OCI-M1 (cell line): ENCODE measurements at regions not wholly inside any gene's neighbourhood (a gene's known extent, or its start where the extent isn't known, plus 50 kb on each side); places are given as distances from the start of the nearest gene placed in this dataset.
A peak's percentile ranks its signal among the peaks of the same experiment; 100 is the strongest.
"Not testable (repeated sequence)": the region's sequence is repeated elsewhere in the genome, so short reads cannot be mapped to it uniquely, and the experiment has no call there.

ENCODE experiments used
- DNase-seq: peaks from one replicate; lab custom pipeline; 2025; lab: John Stamatoyannopoulos, UW

GRCh38 chr16:26593700-26594099 is 473.0 kb upstream of the C16orf82 start:
- DNase-seq, result no peak

GRCh38 chr16:26594666-26595065 is 472.1 kb upstream of the C16orf82 start:
- DNase-seq, result no peak

GRCh38 chr16:26595199-26595598 is 471.5 kb upstream of the C16orf82 start:
- no peak for DNase-seq

- not testable (repeated sequence) for DNase-seq
These were observed 470.7 kb upstream of the C16orf82 start for GRCh38 chr16:26596033-26596432.

- peak; percentile 31 for DNase-seq
These were observed 468.7 kb upstream of the C16orf82 start for GRCh38 chr16:26598061-26598460.

GRCh38 chr16:26598998-26599784 is 467.5 kb upstream of the C16orf82 start:
- DNase-seq, result no peak

GRCh38 chr16:26599785-26600104 is 467.0 kb upstream of the C16orf82 start:
- no peak for DNase-seq

GRCh38 chr16:26601335-26601734 is 465.4 kb upstream of the C16orf82 start:
- DNase-seq, result no peak

- DNase-seq, result no peak
These were observed 461.0 kb upstream of the C16orf82 start for GRCh38 chr16:26605626-26606271.

- DNase-seq, result no peak
These were observed 460.2 kb upstream of the C16orf82 start for GRCh38 chr16:26606381-26607150.

GRCh38 chr16:26614237-26614841 is 452.4 kb upstream of the C16orf82 start:
- DNase-seq, result no peak

GRCh38 chr16:26623442-26623841 is 443.3 kb upstream of the C16orf82 start:
- DNase-seq, result no peak

GRCh38 chr16:26627958-26628357 is 438.8 kb upstream of the C16orf82 start:
- DNase-seq, result no peak

GRCh38 chr16:26631365-26631764 is 435.4 kb upstream of the C16orf82 start:
- not testable (repeated sequence) for DNase-seq

- DNase-seq, result no peak
These were observed 424.6 kb upstream of the C16orf82 start for GRCh38 chr16:26642047-26642664.

- DNase-seq, result no peak
These were observed 423.2 kb upstream of the C16orf82 start for GRCh38 chr16:26643519-26643918.

- no peak for DNase-seq
These were observed 421.7 kb upstream of the C16orf82 start for GRCh38 chr16:26644912-26645543.

- DNase-seq, result peak; percentile 1
These were observed 421.1 kb upstream of the C16orf82 start for GRCh38 chr16:26645614-26646013.

GRCh38 chr16:26647870-26648269 is 418.9 kb upstream of the C16orf82 start:
- no peak for DNase-seq

GRCh38 chr16:26648851-26649250 is 417.9 kb upstream of the C16orf82 start:
- DNase-seq, result no peak

- DNase-seq, result no peak
These were observed 417.2 kb upstream of the C16orf82 start for GRCh38 chr16:26649381-26650045.
